ENCODE measurements at regions not wholly inside any gene's neighbourhood (a gene's known extent, or its start where the extent isn't known, plus 50 kb on each side); places are given as distances from the start of the nearest gene placed in this dataset.

DNA sequence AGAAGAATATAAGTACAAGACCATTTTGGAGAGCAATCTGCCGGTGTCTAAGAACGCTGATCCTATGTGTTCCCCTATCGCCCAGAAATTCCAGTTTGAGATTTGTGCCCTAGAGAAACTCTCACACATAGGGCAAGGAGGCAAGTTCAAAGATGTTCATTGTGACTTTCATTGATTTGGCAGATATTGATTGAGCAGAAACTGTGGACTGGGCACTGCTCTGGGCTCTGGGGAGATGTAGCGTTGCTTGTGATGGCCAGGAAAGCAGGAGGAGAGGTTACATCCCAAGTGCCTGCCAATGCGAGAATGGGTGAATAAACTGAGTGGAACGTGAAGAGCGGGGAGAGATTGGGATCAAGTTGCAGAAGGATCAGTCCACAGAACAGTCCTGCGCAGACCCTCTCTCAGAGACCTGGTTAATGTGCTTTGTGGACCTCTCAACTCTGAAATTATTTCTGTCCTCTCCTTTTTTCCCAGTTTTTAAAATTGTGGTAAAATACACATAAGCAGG is 123.9 kb upstream of the PEG3 start:
- TF ChIP-seq, protein P1, sequence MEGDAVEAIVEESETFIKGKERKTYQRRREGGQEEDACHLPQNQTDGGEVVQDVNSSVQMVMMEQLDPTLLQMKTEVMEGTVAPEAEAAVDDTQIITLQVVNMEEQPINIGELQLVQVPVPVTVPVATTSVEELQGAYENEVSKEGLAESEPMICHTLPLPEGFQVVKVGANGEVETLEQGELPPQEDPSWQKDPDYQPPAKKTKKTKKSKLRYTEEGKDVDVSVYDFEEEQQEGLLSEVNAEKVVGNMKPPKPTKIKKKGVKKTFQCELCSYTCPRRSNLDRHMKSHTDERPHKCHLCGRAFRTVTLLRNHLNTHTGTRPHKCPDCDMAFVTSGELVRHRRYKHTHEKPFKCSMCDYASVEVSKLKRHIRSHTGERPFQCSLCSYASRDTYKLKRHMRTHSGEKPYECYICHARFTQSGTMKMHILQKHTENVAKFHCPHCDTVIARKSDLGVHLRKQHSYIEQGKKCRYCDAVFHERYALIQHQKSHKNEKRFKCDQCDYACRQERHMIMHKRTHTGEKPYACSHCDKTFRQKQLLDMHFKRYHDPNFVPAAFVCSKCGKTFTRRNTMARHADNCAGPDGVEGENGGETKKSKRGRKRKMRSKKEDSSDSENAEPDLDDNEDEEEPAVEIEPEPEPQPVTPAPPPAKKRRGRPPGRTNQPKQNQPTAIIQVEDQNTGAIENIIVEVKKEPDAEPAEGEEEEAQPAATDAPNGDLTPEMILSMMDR (IDR thresholded peaks at IDR 0.05): no peak
- TF ChIP-seq POLR2A (IDR thresholded peaks at IDR 0.05): no peak

Measured in adrenal gland (tissue), 5 donors.